ENCODE measurements at regions not wholly inside any gene's neighbourhood (a gene's known extent, or its start where the extent isn't known, plus 50 kb on each side); places are given as distances from the start of the nearest gene placed in this dataset.
"Not testable (repeated sequence)": the region's sequence is repeated elsewhere in the genome, so short reads cannot be mapped to it uniquely, and the experiment has no call there.

DNA sequence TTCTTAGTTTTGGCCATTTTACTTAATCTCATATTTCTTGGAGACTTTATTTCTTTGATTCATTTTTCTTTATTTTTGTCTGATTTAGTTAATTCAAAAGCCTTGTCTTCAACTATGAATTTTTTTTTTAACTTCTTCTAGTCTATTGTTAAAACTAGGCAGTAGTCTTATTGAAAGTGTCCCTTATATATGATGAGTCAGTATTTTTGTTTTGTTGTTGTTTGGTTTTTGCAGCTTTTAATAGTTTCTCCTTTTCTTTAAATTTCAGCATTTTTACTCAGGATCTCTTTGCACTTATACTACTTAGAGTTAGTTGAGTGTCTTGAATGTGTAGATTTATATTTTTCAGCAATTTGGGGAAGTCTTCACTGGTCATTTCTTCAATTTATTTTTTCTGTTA lies 758.5 kb upstream of the CDH8 start:
- no peaks in the 10 kb centered on the region for H3K9me3 ChIP-seq
- H3K4me2 ChIP-seq: no peak overlapping the region
- H3K27me3 ChIP-seq: no peaks in the 10 kb centered on the region
- no peak overlapping the region for H3K9ac ChIP-seq
- H3K4me3 ChIP-seq: no peak overlapping the region
- H3K36me3 ChIP-seq: no peaks in the 10 kb centered on the region
- TF ChIP-seq Cebpa-rat (IDR thresholded peaks at IDR 0.05): no peak
- H3K4me1 ChIP-seq: no peaks in the 10 kb centered on the region
- no peak overlapping the region for H3K27ac ChIP-seq
- no peaks in the 10 kb centered on the region for H4K20me1 ChIP-seq

DNA sequence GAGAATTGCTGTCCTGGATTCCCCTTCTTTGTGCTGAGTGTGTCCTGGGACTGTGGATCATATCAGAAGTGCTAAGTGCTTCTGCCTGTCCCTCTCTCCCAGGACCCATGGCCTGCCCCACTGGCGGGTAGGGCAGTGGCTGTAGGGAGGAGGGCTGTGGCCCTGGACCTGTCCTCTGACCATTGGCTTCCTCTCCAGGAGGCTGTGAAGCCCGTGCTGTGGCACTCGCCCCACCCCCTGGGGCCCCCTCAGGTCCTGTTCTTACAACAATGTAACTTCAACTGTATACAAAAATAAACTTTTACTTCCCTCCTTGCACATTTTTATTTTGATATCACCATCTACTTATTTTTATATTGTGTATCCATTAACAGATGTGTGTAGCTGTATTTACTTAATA lies 743.8 kb upstream of the CDH8 start:
- not testable (repeated sequence) for H3K4me3 ChIP-seq, H4K20me1 ChIP-seq, H3K4me2 ChIP-seq, H3K9me3 ChIP-seq, H3K27me3 ChIP-seq, H3K27ac ChIP-seq, H3K9ac ChIP-seq, H3K4me1 ChIP-seq, H3K36me3 ChIP-seq

DNA sequence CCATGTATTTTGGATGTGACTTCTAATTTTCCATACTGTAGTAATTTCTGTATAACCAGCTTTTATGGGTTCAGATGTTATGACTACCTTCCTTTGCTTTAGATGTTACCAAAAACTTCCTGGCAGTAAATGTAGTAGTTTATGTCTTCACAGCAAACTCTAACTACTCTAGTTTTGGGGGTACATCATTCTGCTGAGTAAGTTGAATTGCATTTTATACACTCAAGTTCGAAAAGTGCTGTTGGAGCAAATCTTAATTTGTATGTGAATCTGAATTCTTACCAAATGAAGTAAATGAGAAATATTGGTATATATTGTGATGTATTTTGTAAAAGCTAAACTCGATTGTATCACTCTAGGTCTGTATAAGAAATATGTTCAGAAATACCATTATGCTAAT lies 728.3 kb upstream of the CDH8 start:
- H3K9me3 ChIP-seq: no peaks in the 10 kb centered on the region
- TF ChIP-seq Cebpa-rat (IDR thresholded peaks at IDR 0.05): no peak
- H4K20me1 ChIP-seq: no peaks in the 10 kb centered on the region

DNA sequence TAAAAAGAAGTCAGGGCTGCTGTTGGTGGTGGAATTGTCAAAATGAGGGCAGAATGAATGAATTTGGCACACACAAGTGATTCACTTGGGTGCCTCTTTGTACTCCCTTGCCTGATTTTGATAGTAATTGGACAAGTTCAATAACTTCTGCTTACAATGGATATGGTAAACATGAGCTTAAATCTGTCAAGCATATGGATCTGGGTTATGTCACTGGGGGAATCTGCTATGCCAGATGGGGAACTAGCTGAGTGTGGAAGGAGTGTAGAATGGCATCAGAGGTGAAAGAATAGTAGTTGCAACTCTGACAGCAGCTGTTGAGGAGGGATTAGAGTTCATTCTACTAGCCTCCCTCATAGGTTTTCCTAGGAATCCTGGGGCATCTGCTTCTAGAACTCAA lies 724.2 kb upstream of the CDH8 start:
- H3K4me2 ChIP-seq: no peak overlapping the region
- no peak for TF ChIP-seq Cebpa-rat (IDR thresholded peaks at IDR 0.05)
- no peaks in the 10 kb centered on the region for H3K27me3 ChIP-seq
- H3K9me3 ChIP-seq: peaks cover 13% of the 10 kb centered on the region
- no peak overlapping the region for H3K9ac ChIP-seq
- no peak overlapping the region for H3K4me3 ChIP-seq
- H3K36me3 ChIP-seq: no peaks in the 10 kb centered on the region
- no peaks in the 10 kb centered on the region for H4K20me1 ChIP-seq
- H3K4me1 ChIP-seq: no peaks in the 10 kb centered on the region
- no peak overlapping the region for H3K27ac ChIP-seq

More for the DNA sequence above, 728.3 kb upstream of the CDH8 start:
- no peak overlapping the region for H3K4me2 ChIP-seq
- no peaks in the 10 kb centered on the region for H3K36me3 ChIP-seq
- no peak overlapping the region for H3K27ac ChIP-seq
- no peaks in the 10 kb centered on the region for H3K4me1 ChIP-seq
- no peak overlapping the region for H3K9ac ChIP-seq
- H3K27me3 ChIP-seq: no peaks in the 10 kb centered on the region
- H3K4me3 ChIP-seq: no peak overlapping the region

DNA sequence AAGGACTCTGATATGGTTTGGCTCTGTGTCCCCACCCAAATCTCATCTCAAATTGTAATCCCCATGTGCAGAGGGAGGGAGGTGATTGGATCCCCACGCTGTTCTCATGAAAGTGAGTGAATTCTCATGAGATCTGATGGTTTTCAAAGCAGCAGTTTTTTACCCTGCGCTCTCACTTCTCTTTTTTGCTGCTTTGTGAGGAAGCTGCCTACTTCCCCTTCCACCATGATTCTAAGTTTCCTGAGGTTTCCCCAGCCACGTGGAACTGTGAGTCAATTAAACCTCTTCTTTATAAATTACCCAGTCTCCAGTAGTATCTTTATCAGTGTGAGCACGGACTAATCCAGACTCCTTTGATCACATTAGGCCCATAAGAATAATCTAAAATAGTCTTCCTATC lies 719.7 kb upstream of the CDH8 start:
- H3K27me3 ChIP-seq: no peaks in the 10 kb centered on the region
- peaks cover 17% of the 10 kb centered on the region for H3K9me3 ChIP-seq
- H3K9ac ChIP-seq: no peak overlapping the region
- H3K36me3 ChIP-seq: no peaks in the 10 kb centered on the region
- no peak overlapping the region for H3K4me3 ChIP-seq
- H3K4me2 ChIP-seq: no peak overlapping the region
- H3K27ac ChIP-seq: no peak overlapping the region
- H3K4me1 ChIP-seq: peaks cover 6% of the 10 kb centered on the region; the same call in 1 of the 2 replicates
- TF ChIP-seq Cebpa-rat (IDR thresholded peaks at IDR 0.05): no peak
- H4K20me1 ChIP-seq: no peaks in the 10 kb centered on the region

DNA sequence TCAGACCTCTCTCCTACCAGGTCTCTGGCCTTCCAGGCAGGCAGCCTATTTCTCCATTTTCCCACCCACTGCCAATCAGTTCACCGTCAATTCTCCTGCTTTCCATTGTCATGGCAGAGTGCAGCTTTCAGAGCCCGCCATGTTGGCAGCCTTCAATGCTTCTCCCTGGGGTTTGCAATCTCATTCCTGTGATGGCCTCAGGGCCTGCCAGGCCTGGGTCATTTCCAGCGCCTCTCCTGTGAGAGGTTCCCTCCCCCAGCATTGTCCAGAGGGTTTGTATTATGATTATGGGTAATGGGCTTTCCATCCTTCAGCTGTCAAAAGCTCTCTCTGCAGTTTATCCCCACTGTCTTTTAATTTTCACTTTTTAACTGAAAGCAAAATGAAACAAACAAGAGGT lies 716.6 kb upstream of the CDH8 start:
- H4K20me1 ChIP-seq: no peaks in the 10 kb centered on the region
- H3K27me3 ChIP-seq: no peaks in the 10 kb centered on the region
- no peak overlapping the region for H3K27ac ChIP-seq
- peaks cover 6% of the 10 kb centered on the region; the same call in 1 of the 2 replicates for H3K4me1 ChIP-seq
- no peak for TF ChIP-seq Cebpa-rat (IDR thresholded peaks at IDR 0.05)
- no peak overlapping the region for H3K4me3 ChIP-seq
- peak overlapping the region; percentile 29 for H3K4me2 ChIP-seq
- peaks cover 17% of the 10 kb centered on the region for H3K9me3 ChIP-seq
- H3K9ac ChIP-seq: no peak overlapping the region
- no peaks in the 10 kb centered on the region for H3K36me3 ChIP-seq

DNA sequence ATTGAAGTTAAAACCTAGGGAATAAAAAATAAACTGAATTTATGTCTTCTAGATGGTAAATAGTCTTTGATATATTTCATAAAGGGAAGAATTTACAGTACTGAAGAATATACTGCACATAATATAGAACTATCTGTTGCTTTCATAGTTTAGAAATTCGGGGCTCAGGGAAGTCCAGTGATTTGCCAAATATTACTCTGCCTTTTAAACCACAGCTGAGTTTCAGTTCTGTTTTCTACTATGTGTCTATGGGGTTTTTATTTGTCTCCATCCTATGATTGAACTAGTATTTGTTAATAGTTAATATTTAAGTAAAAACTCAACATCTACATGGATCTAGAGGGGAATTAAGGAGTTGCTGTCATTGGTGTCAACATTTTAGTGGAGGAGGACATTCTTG lies 715.0 kb upstream of the CDH8 start:
- no peaks in the 10 kb centered on the region for H3K36me3 ChIP-seq
- H3K9ac ChIP-seq: no peak overlapping the region
- H3K4me3 ChIP-seq: no peak overlapping the region
- peaks cover 12% of the 10 kb centered on the region for H3K9me3 ChIP-seq
- no peak overlapping the region for H3K27ac ChIP-seq
- peaks cover 6% of the 10 kb centered on the region; the same call in 1 of the 2 replicates for H3K4me1 ChIP-seq
- no peak overlapping the region for H3K4me2 ChIP-seq
- TF ChIP-seq Cebpa-rat (IDR thresholded peaks at IDR 0.05): no peak
- H4K20me1 ChIP-seq: no peaks in the 10 kb centered on the region
- H3K27me3 ChIP-seq: no peaks in the 10 kb centered on the region

DNA sequence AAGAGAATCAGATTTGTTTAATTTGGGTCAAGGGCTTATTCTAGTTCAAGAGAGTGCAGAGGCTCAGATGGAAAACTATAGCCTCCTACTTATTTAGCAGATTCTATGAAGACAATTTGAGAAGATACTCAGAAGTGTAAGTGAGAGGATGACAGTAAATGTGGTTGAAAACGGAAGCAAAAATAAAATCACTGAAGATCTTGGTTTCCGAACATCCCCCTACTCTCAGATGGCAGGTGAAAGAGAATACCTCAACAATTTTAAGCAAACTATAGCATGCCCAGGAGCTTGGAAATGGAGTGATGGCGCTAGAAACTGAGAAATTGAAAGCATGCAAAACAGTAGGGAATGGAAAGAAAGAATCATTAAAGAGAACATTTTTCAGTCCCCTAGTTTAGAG lies 705.5 kb upstream of the CDH8 start:
- Histone ChIP-seq H3K27ac (no peak overlapping the region), H3K4me2 (no peak overlapping the region), H3K4me3 (no peak overlapping the region), H3K4me1 (no peaks in the 10 kb centered on the region), H3K27me3 (no peaks in the 10 kb centered on the region), H3K36me3 (no peaks in the 10 kb centered on the region), H3K9me3 (no peaks in the 10 kb centered on the region), H3K9ac (no peak overlapping the region), H4K20me1 (no peaks in the 10 kb centered on the region)
- no peak for TF ChIP-seq Cebpa-rat (IDR thresholded peaks at IDR 0.05)

DNA sequence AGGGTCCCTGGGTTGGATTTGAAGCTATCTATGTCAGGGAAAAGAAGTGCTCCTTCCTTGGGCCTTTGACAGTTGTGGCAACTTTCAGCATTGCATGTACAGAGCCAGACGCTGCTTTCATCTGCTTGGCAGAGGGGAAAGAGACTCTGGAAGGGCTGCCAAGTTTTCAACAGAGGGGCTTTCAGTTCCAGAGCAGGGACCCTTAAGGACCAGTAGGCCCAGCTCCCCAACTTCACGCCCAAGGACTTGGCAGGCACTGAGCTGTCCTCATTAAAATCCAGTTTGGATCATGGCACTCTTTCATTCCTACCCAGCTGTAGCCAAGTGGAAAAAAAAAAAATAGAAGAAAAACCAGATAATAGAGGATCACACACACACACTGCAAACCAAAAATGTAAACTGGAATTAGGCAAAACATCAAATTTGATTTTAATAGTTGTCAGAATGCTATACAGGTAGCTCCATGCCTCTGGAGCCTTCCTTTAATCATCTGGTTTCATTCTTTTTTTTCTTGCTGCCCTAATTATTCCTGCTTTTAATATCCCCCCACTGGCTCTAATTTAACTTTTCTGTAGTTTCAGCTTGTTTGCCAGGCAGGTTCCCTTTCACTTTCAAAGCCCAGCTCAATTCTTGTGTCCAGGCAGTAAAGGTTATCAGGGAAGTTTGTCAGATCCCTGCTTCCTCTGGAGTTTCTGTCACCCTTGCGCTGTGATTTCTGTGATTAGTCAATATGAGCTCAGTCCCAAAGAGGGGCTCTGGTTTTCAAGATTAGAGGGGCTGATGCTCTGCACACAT lies 702.6 kb upstream of the CDH8 start:
- H3K27ac ChIP-seq: no peak overlapping the region
- no peaks in the 10 kb centered on the region for H3K36me3 ChIP-seq
- H3K9ac ChIP-seq: no peak overlapping the region
- no peaks in the 10 kb centered on the region for H3K9me3 ChIP-seq
- no peaks in the 10 kb centered on the region for H3K4me1 ChIP-seq
- H3K4me3 ChIP-seq: no peak overlapping the region
- no peak for TF ChIP-seq Cebpa-rat (IDR thresholded peaks at IDR 0.05)
- no peaks in the 10 kb centered on the region for H3K27me3 ChIP-seq
- H3K4me2 ChIP-seq: no peak overlapping the region
- H4K20me1 ChIP-seq: no peaks in the 10 kb centered on the region

DNA sequence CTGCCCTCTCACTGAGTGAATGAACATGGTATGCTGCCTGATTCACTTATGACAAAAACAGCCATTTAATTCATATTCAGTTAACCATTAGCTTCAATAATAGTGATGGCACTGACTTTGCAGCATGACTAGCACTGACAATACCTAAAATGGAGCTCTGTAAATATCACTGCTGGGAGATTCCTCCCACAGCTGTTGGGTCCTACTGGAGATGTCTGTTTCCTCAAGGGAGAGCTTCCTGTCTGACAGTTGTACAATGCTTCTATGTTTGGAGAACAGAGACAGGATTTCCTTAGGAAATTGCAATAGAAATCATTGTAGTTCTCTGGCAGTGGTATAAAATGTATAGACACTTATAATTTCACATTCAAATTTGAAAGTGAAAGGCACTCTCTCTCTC lies 695.9 kb upstream of the CDH8 start:
- no peaks in the 10 kb centered on the region for H4K20me1 ChIP-seq
- H3K36me3 ChIP-seq: no peaks in the 10 kb centered on the region
- no peak for TF ChIP-seq Cebpa-rat (IDR thresholded peaks at IDR 0.05)
- H3K27me3 ChIP-seq: no peaks in the 10 kb centered on the region
- H3K4me1 ChIP-seq: no peaks in the 10 kb centered on the region
- no peak overlapping the region for H3K27ac ChIP-seq
- no peak overlapping the region for H3K4me2 ChIP-seq
- no peaks in the 10 kb centered on the region for H3K9me3 ChIP-seq
- H3K9ac ChIP-seq: no peak overlapping the region
- no peak overlapping the region for H3K4me3 ChIP-seq

DNA sequence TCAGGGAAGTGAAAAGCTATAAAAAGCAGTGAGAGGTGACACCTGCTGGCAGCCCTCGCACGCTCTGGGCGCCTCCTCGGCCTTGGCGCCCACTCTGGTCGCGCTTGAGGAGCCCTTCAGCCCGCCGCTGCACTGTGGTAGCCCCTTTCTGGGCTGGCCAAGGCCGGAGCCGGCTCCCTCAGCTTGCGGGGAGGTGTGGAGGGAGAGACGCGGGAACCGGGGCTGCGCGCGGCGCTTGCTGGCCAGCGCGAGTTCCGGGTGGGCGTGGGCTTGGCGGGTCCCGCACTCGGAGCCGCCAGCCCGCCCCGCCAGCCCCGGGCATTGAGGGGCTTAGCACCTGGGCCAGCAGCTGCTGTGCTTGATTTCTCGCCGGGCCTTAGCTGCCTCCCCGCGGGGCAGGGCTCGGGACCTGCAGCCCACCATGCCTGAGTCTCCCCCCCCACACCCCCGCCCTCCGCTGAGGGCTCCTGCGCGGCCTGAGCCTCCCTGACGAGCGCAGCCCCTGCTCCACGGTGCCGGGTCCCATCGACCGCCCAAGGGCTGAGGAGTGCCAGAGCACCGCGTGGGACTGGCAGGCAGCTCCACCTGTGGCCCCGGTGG lies 688.5 kb upstream of the CDH8 start:
- not testable (repeated sequence) for H3K4me3 ChIP-seq, H3K36me3 ChIP-seq, H3K27ac ChIP-seq, H3K4me2 ChIP-seq, H3K27me3 ChIP-seq, H3K4me1 ChIP-seq, H4K20me1 ChIP-seq, H3K9ac ChIP-seq
- peaks cover 17% of the 10 kb centered on the region for H3K9me3 ChIP-seq

Data from BLaER1 (cell line).